ENCODE measurements at regions not wholly inside any gene's neighbourhood (a gene's known extent, or its start where the extent isn't known, plus 50 kb on each side); places are given as distances from the start of the nearest gene placed in this dataset.

- DNase-seq: no peak
Measured at GRCh38 chr4:153974452-153974851, 185.6 kb upstream of the SFRP2 start.

- DNase-seq: no peak
Measured at GRCh38 chr4:153973942-153974341, 185.1 kb upstream of the SFRP2 start.

GRCh38 chr4:153971899-153972298, 183.0 kb upstream of the SFRP2 start:
- no peak for DNase-seq

- no peak for DNase-seq
Measured at GRCh38 chr4:153970169-153970568, 181.3 kb upstream of the SFRP2 start.

- no peak for DNase-seq
Measured at GRCh38 chr4:153969542-153969941, 180.7 kb upstream of the SFRP2 start.

GRCh38 chr4:153966641-153967040, 177.8 kb upstream of the SFRP2 start:
- DNase-seq: no peak

GRCh38 chr4:153963216-153963615, 174.3 kb upstream of the SFRP2 start:
- DNase-seq: no peak

- peak; percentile 23 for DNase-seq
Measured at GRCh38 chr4:153962311-153963039, 173.6 kb upstream of the SFRP2 start.

- DNase-seq: no peak
Measured at GRCh38 chr4:153955327-153955726, 166.4 kb upstream of the SFRP2 start.

GRCh38 chr4:153954654-153955053, 165.8 kb upstream of the SFRP2 start:
- no peak for DNase-seq

- no peak for DNase-seq
Measured at GRCh38 chr4:153950100-153950979, 161.5 kb upstream of the SFRP2 start.

- peak; percentile 57 for DNase-seq
Measured at GRCh38 chr4:153948041-153948440, 159.2 kb upstream of the SFRP2 start.

GRCh38 chr4:153947124-153947523, 158.2 kb upstream of the SFRP2 start:
- no peak for DNase-seq

GRCh38 chr4:153945704-153946103, 156.8 kb upstream of the SFRP2 start:
- no peak for DNase-seq

- no peak for DNase-seq
Measured at GRCh38 chr4:153943738-153944415, 155.0 kb upstream of the SFRP2 start.

GRCh38 chr4:153940916-153941315, 152.0 kb upstream of the SFRP2 start:
- no peak for DNase-seq

- DNase-seq: no peak
Measured at GRCh38 chr4:153939570-153939969, 150.7 kb upstream of the SFRP2 start.

GRCh38 chr4:153938994-153939393, 150.1 kb upstream of the SFRP2 start:
- DNase-seq: no peak

- no peak for DNase-seq
Measured at GRCh38 chr4:153937289-153937688, 148.4 kb upstream of the SFRP2 start.

GRCh38 chr4:153936121-153936520, 147.2 kb upstream of the SFRP2 start:
- DNase-seq: no peak

- DNase-seq: no peak
Measured at GRCh38 chr4:153934688-153935017, 145.8 kb upstream of the SFRP2 start.

GRCh38 chr4:153933915-153934687, 145.2 kb upstream of the SFRP2 start:
- no peak for DNase-seq

- no peak for DNase-seq
Measured at GRCh38 chr4:153931804-153932203, 142.9 kb upstream of the SFRP2 start.
